BJ (cell line): ENCODE measurements at regions not wholly inside any gene's neighbourhood (a gene's known extent, or its start where the extent isn't known, plus 50 kb on each side); places are given as distances from the start of the nearest gene placed in this dataset.

Experiments
- CTCF ChIA-PET: fragments of 350-600 bp; formaldehyde crosslinking; extraction: SDS; loops from one replicate; lab custom pipeline; 2021; ENCODE audit warnings: antibody characterized with exemption, inconsistent platforms; lab: Yijun Ruan, JAX
- POLR2A ChIA-PET: fragments of 300-600 bp; sonication (Branson Sonifier 250); formaldehyde crosslinking; extraction: SDS; loops from one replicate; lab custom pipeline; 2021; ENCODE audit warnings: antibody characterized with exemption; lab: Charles Lee
- DNase-seq: peaks from one replicate; pipeline ENCODE4 v3.0.0-alpha.2; 2011; ENCODE audit warnings: low read depth
- H3K27me3 ChIP-seq: 2 replicates; pipeline ENCODE4 v1.6.0; 2011; ENCODE audit warnings: low read length; ENCODE audit not compliant: control insufficient read depth, insufficient read depth
- H3K36me3 ChIP-seq: 2 replicates; pipeline ENCODE4 v1.5.1; 2011; ENCODE audit warnings: low read length; ENCODE audit not compliant: control insufficient read depth, insufficient read depth
- H3K4me3 ChIP-seq: 2 replicates; pipeline ENCODE4 v1.5.1; 2011; ENCODE audit warnings: low read depth, mild to moderate bottlenecking, control low read depth, low read length
- CTCF ChIP-seq: IDR thresholded peaks from 2 replicates; pipeline ENCODE4 v1.5.1; 2011; ENCODE audit warnings: low read depth, mild to moderate bottlenecking, control low read depth, inconsistent platforms, low read length, moderate library complexity; ENCODE audit not compliant: insufficient read depth

- TF ChIP-seq CTCF: no peak
- no peaks in the 10 kb centered on the region for H3K27me3 ChIP-seq
- CTCF ChIA-PET: no interaction called here
- H3K36me3 ChIP-seq: no peaks in the 10 kb centered on the region
- no peak for DNase-seq
- POLR2A ChIA-PET: no interaction called here
- H3K4me3 ChIP-seq: no peak overlapping the region
Observed at GRCh38 chrX:127259742-127260141, 440.2 kb downstream of the PRR32 start.

- no peaks in the 10 kb centered on the region for H3K36me3 ChIP-seq
- TF ChIP-seq CTCF: no peak
- CTCF ChIA-PET: no interaction called here
- POLR2A ChIA-PET: no interaction called here
- H3K4me3 ChIP-seq: no peak overlapping the region
- no peaks in the 10 kb centered on the region for H3K27me3 ChIP-seq
- DNase-seq: no peak
Observed at GRCh38 chrX:127276326-127276725, 456.8 kb downstream of the PRR32 start.

- no peak for TF ChIP-seq CTCF
- Histone ChIP-seq H3K27me3 (no peaks in the 10 kb centered on the region), H3K36me3 (no peaks in the 10 kb centered on the region), H3K4me3 (no peak overlapping the region)
- CTCF ChIA-PET: no interaction called here
- POLR2A ChIA-PET: no interaction called here
- no peak for DNase-seq
Observed at GRCh38 chrX:127300511-127300910, 481.0 kb downstream of the PRR32 start.

GRCh38 chrX:127302841-127303240 is 483.3 kb downstream of the PRR32 start:
- H3K4me3 ChIP-seq: no peak overlapping the region
- CTCF ChIA-PET: no interaction called here
- H3K36me3 ChIP-seq: no peaks in the 10 kb centered on the region

GRCh38 chrX:127305013-127305412 is 485.5 kb downstream of the PRR32 start:
- CTCF ChIA-PET: no interaction called here
- POLR2A ChIA-PET: no interaction called here
- no peak for TF ChIP-seq CTCF

More at GRCh38 chrX:127302841-127303240, 483.3 kb downstream of the PRR32 start:
- TF ChIP-seq CTCF: no peak
- no peak for DNase-seq
- POLR2A ChIA-PET: no interaction called here
- H3K27me3 ChIP-seq: no peaks in the 10 kb centered on the region

More at GRCh38 chrX:127305013-127305412, 485.5 kb downstream of the PRR32 start:
- no peaks in the 10 kb centered on the region for H3K36me3 ChIP-seq
- H3K4me3 ChIP-seq: no peak overlapping the region
- no peaks in the 10 kb centered on the region for H3K27me3 ChIP-seq
- DNase-seq: no peak
